ENCODE measurements at regions not wholly inside any gene's neighbourhood (a gene's known extent, or its start where the extent isn't known, plus 50 kb on each side); places are given as distances from the start of the nearest gene placed in this dataset.

DNA sequence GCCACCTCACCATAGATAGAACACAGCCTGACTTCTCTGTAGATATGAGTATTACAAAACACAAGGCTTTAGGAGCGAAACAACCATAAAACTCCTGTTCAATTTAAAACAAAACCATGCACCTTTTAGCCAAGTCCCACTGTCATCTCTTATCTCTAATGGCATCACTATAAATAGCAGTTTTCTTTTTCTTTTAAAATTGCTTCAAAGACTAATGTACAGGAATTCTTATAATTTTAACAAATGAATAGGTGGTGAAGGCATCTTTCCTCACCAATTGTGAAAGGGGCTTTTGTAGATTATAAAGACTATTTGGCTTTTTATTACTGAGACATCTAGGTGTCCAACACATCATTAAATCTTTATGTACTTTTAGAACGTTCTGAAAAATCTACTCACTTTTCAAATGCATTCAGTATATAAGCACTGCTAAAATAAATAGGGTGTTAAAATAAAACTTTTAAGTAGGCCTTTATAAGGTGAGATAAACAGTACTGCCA is 205.7 kb upstream of the GRM3 start:
- DNase-seq (ENCODE audit: extremely low read depth in 1 of 4, low spot score in 3 of 4), result no peak
- H3K79me2 ChIP-seq (ENCODE audit: control insufficient read depth, insufficient read depth, low read length), result no peaks in the 10 kb centered on the region
- H3K4me3 ChIP-seq, result no peak overlapping the region
- no peak for FAIRE-seq
- intact Hi-C loops (cut with micrococcal nuclease) (no loop called here), in situ Hi-C loops (cut with MboI) (no loop called here)
- no peaks in the 10 kb centered on the region for H4K20me1 ChIP-seq (replicated peaks; ENCODE audit: control insufficient read depth, insufficient read depth, low read length)
- no peak overlapping the region for H3K27ac ChIP-seq (ENCODE audit: extremely low read depth, low read depth, low read length)
- ATAC-seq, result no peak
- no peak overlapping the region for H3K4me2 ChIP-seq (ENCODE audit: insufficient read depth, low read length)
- H3K9me1 ChIP-seq (ENCODE audit: control insufficient read depth, insufficient read depth, low read length), result no peaks in the 10 kb centered on the region
- no peaks in the 10 kb centered on the region for H3K9me3 ChIP-seq (replicated peaks; ENCODE audit: control insufficient read depth, insufficient read depth, low read depth, low read length)
- 0% methylated on average over 2 of the region's 2 CpGs for WGBS (ENCODE audit: insufficient coverage, low coverage, missing lambda C conversion rate)
- H3K27me3 ChIP-seq (ENCODE audit: control insufficient read depth in 2 of 2, insufficient read depth in 2 of 2, low read length in 2 of 2), result no peaks in the 10 kb centered on the region
- ChIA-PET CTCF (ENCODE audit: low intra/inter-chr PET ratio) (no interaction called here), POLR2A (no interaction called here)
- TF ChIP-seq CCNT2 (IDR thresholded peaks at IDR 0.05; ENCODE audit: borderline replicate concordance, extremely low read depth, insufficient read length, low read depth, low read length) (no peak), NR1H2 (CRISPR knock-in tag; IDR thresholded peaks at IDR 0.05) (no peak), SMARCA4 (IDR thresholded peaks at IDR 0.05) (no peak)
- TF ChIP-seq, protein P1, sequence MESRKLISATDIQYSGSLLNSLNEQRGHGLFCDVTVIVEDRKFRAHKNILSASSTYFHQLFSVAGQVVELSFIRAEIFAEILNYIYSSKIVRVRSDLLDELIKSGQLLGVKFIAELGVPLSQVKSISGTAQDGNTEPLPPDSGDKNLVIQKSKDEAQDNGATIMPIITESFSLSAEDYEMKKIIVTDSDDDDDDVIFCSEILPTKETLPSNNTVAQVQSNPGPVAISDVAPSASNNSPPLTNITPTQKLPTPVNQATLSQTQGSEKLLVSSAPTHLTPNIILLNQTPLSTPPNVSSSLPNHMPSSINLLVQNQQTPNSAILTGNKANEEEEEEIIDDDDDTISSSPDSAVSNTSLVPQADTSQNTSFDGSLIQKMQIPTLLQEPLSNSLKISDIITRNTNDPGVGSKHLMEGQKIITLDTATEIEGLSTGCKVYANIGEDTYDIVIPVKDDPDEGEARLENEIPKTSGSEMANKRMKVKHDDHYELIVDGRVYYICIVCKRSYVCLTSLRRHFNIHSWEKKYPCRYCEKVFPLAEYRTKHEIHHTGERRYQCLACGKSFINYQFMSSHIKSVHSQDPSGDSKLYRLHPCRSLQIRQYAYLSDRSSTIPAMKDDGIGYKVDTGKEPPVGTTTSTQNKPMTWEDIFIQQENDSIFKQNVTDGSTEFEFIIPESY (CRISPR knock-in tag; IDR thresholded peaks at IDR 0.05), result no peak
- TF ChIP-seq, protein P2, sequence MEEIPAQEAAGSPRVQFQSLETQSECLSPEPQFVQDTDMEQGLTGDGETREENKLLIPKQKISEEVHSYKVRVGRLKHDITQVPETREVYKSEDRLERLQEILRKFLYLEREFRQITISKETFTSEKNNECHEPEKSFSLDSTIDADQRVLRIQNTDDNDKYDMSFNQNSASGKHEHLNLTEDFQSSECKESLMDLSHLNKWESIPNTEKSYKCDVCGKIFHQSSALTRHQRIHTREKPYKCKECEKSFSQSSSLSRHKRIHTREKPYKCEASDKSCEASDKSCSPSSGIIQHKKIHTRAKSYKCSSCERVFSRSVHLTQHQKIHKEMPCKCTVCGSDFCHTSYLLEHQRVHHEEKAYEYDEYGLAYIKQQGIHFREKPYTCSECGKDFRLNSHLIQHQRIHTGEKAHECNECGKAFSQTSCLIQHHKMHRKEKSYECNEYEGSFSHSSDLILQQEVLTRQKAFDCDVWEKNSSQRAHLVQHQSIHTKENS (CRISPR knock-in tag; IDR thresholded peaks at IDR 0.05), result no peak
- no TSS peak for BruUV-seq (replicated peaks)
- no peaks in the 10 kb centered on the region for H3K36me3 ChIP-seq (ENCODE audit: control insufficient read depth, insufficient read depth, low read length)
- H2AFZ ChIP-seq (ENCODE audit: low read depth, low read length), result no peak overlapping the region
- no peaks in the 10 kb centered on the region for H3K4me1 ChIP-seq (replicated peaks in 1 of 2; ENCODE audit: control insufficient read depth in 2 of 2, insufficient read depth in 2 of 2, low read length in 2 of 2)
- H3K9ac ChIP-seq (ENCODE audit: insufficient read depth in 1 of 2, low read depth in 2 of 2, low read length in 2 of 2), result no peak overlapping the region

Measured in K562 (cell line).